ENCODE measurements at regions not wholly inside any gene's neighbourhood (a gene's known extent, or its start where the extent isn't known, plus 50 kb on each side); places are given as distances from the start of the nearest gene placed in this dataset.

- Histone ChIP-seq H3K56ac (ENCODE audit: insufficient read length, low read depth, low read length) (no peak overlapping the region), H4K91ac (ENCODE audit: insufficient read length, low read depth, low read length) (no peak overlapping the region), H3K23me2 (ENCODE audit: insufficient read length, low read depth, low read length, poor library complexity, severe bottlenecking) (no peaks in the 10 kb centered on the region), H2BK120ac (ENCODE audit: low read depth, low read length, poor library complexity, severe bottlenecking) (no peak overlapping the region), H2BK20ac (ENCODE audit: low read depth, low read length, poor library complexity, severe bottlenecking) (no peak overlapping the region), H3K4ac (ENCODE audit: low read depth, low read length) (no peak overlapping the region), H4K5ac (ENCODE audit: insufficient read length, low read depth, low read length) (no peak overlapping the region), H4K20me1 (ENCODE audit: control insufficient read depth, insufficient read depth, insufficient read length) (no peaks in the 10 kb centered on the region), H2BK5ac (ENCODE audit: insufficient read length, low read length) (no peak overlapping the region), H3K9ac (ENCODE audit: extremely low read depth, insufficient read length, low read length) (no peak overlapping the region), H3K27me3 (ENCODE audit: insufficient read depth, low read length) (no peaks in the 10 kb centered on the region), H3T11ph (ENCODE audit: low read length) (no peak overlapping the region), H3K4me2 (ENCODE audit: insufficient read depth, insufficient read length, low read length) (no peak overlapping the region), H2BK15ac (ENCODE audit: low read depth, low read length) (no peak overlapping the region), H3K9me3 (ENCODE audit: control insufficient read depth, low read depth, low read length) (no peaks in the 10 kb centered on the region), H2BK12ac (ENCODE audit: insufficient read length, low read depth, low read length) (no peak overlapping the region), H4K8ac (replicated peaks; ENCODE audit: insufficient read length, low read depth, low read length) (no peak overlapping the region), H3K18ac (ENCODE audit: insufficient read length, low read depth, low read length) (no peak overlapping the region), H3K23ac (ENCODE audit: insufficient read length, low read depth, low read length) (no peak overlapping the region), H3K4me1 (ENCODE audit: insufficient read depth, low read length) (no peaks in the 10 kb centered on the region), H3K79me1 (ENCODE audit: insufficient read depth, low read depth, low read length, poor library complexity, severe bottlenecking) (no peaks in the 10 kb centered on the region), H2AK5ac (ENCODE audit: insufficient read length, low read length) (no peak overlapping the region), H2AFZ (ENCODE audit: low read length) (no peak overlapping the region), H3K79me2 (ENCODE audit: insufficient read depth, low read length) (no peaks in the 10 kb centered on the region), H3K14ac (ENCODE audit: insufficient read depth, low read length) (no peak overlapping the region), H3K27ac (ENCODE audit: insufficient read length, low read depth, low read length) (no peak overlapping the region)
- TF ChIP-seq CTCF (conservative IDR thresholded peaks at IDR 0.05): no peak
- no CpG with 5 or more reads among the region's 3 CpGs for whole genome bisulfite sequencing (ENCODE audit: extremely low coverage, insufficient read length, low lambda C conversion rate)
- no peak overlapping the region for H3K27ac Mint-ChIP-seq
- peaks cover 0 to 10% (median 1%) of the 10 kb centered on the region in 3 experiments; a peak in 3 of 7 replicates for H3K36me3 Mint-ChIP-seq (ENCODE audit: insufficient read depth in 1 of 3, low read depth in 3 of 3)
- no peak overlapping the region for H3K4me3 Mint-ChIP-seq
- peaks cover 10% of the 10 kb centered on the region in 2 experiments for H3K4me1 Mint-ChIP-seq
- peaks cover 14 to 16% of the 10 kb centered on the region in 2 experiments for H3K9me3 Mint-ChIP-seq
- H3K27me3 Mint-ChIP-seq (ENCODE audit: low read depth): no peaks in the 10 kb centered on the region
- no peak for DNase-seq
Measured at GRCh38 chr4:18444206-18444605, 422.7 kb upstream of the LCORL start.
